NCI-H146 treated with DMSO at 0.1 percent for 48 hours (cell line): ENCODE measurements at regions not wholly inside any gene's neighbourhood (a gene's known extent, or its start where the extent isn't known, plus 50 kb on each side); places are given as distances from the start of the nearest gene placed in this dataset.
A peak's percentile ranks its signal among the peaks of the same experiment; 100 is the strongest.

Experiments
- DNase-seq: peaks from one replicate; lab custom pipeline; 2025; ENCODE audit not compliant: unreplicated experiment; lab: John Stamatoyannopoulos, UW

DNA sequence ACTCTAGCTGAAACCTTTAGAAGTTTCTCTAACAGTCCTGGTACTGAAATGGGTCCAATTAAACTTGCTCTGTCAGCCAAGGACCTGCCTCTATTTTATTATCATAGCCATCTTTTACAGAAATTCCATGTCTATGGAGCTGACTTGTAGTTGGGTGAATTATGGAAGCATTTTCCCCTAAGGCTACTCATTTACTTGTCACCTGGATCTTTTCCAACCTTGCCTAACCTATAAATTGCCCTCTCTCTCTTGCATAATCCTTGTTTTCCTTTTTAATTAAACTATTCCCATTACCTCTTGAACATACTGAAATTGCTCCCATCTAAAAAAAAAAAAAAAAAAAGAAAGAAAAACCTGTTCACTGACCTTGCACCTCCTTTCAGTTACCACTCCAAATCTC lies 74.6 kb upstream of the DOK6 start:
- peak; percentile 88 for DNase-seq

DNA sequence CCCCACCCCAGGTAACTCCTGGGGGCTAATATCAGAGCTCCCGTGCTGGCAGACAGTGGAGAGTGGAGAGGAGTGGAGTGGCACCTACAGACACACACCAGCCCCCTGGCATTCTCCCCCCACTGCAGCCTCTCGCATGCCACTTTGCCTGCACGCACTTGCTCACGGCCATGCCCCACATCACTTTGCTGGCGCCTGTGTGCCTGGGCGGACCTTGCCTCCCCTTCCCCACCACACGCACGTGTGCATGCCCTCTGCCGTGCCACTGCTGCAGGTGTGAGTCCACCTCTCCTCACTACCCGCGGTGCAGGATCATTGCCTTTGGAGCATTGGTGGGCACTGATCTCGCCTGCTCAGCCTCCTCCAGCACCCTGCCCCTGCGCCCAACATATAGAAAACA lies 72.6 kb upstream of the DOK6 start:
- no peak for DNase-seq

- DNase-seq, result peak; percentile 62
Observed at GRCh38 chr18:69330385-69331005, 70.2 kb upstream of the DOK6 start.

GRCh38 chr18:69349912-69350597 lies 50.6 kb upstream of the DOK6 start:
- no peak for DNase-seq
